Osteocyte (in vitro differentiated cells): ENCODE measurements at regions not wholly inside any gene's neighbourhood (a gene's known extent, or its start where the extent isn't known, plus 50 kb on each side); places are given as distances from the start of the nearest gene placed in this dataset.

Experiments
- DNase-seq: peaks from one replicate; pipeline ENCODE4 v3.0.0; 2021; ENCODE audit warnings: mixed read lengths; ENCODE audit not compliant: unreplicated experiment; ENCODE audit errors: extremely low spot score
- H3K27ac Mint-ChIP-seq: one replicate; pipeline ENCODE4 v1.8.0; 2021; ENCODE audit warnings: mild to moderate bottlenecking, mixed read lengths; ENCODE audit not compliant: unreplicated experiment
- H3K27me3 Mint-ChIP-seq: one replicate; pipeline ENCODE4 v1.8.0; 2021; ENCODE audit warnings: mixed read lengths; ENCODE audit not compliant: unreplicated experiment
- H3K36me3 Mint-ChIP-seq: one replicate; pipeline ENCODE4 v1.8.0; 2021; ENCODE audit warnings: mixed read lengths; ENCODE audit not compliant: unreplicated experiment
- H3K4me1 Mint-ChIP-seq: one replicate; pipeline ENCODE4 v1.8.0; 2021; ENCODE audit warnings: mixed read lengths; ENCODE audit not compliant: unreplicated experiment
- H3K4me3 Mint-ChIP-seq: one replicate; pipeline ENCODE4 v1.8.0; 2021; ENCODE audit warnings: mild to moderate bottlenecking, moderate library complexity, mixed read lengths; ENCODE audit not compliant: unreplicated experiment
- H3K9me3 Mint-ChIP-seq: one replicate; pipeline ENCODE4 v1.8.0; 2021; ENCODE audit warnings: mixed read lengths; ENCODE audit not compliant: unreplicated experiment
- TF ChIP-seq, protein P1 (sequence below): fragments of 200-600 bp; sonication (generic); IDR thresholded peaks from 2 replicates; pipeline ENCODE4 v1.5.0; 2021; ENCODE audit warnings: antibody characterized with exemption, mild to moderate bottlenecking, moderate library complexity

- H3K27ac Mint-ChIP-seq = no peak overlapping the region
- H3K4me3 Mint-ChIP-seq = no peak overlapping the region
- no peaks in the 10 kb centered on the region for H3K4me1 Mint-ChIP-seq
- H3K9me3 Mint-ChIP-seq = no peaks in the 10 kb centered on the region
- no peaks in the 10 kb centered on the region for H3K36me3 Mint-ChIP-seq
- H3K27me3 Mint-ChIP-seq = no peaks in the 10 kb centered on the region
- TF ChIP-seq, protein P1, sequence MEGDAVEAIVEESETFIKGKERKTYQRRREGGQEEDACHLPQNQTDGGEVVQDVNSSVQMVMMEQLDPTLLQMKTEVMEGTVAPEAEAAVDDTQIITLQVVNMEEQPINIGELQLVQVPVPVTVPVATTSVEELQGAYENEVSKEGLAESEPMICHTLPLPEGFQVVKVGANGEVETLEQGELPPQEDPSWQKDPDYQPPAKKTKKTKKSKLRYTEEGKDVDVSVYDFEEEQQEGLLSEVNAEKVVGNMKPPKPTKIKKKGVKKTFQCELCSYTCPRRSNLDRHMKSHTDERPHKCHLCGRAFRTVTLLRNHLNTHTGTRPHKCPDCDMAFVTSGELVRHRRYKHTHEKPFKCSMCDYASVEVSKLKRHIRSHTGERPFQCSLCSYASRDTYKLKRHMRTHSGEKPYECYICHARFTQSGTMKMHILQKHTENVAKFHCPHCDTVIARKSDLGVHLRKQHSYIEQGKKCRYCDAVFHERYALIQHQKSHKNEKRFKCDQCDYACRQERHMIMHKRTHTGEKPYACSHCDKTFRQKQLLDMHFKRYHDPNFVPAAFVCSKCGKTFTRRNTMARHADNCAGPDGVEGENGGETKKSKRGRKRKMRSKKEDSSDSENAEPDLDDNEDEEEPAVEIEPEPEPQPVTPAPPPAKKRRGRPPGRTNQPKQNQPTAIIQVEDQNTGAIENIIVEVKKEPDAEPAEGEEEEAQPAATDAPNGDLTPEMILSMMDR = no peak
- no peak for DNase-seq
Measured at GRCh38 chr1:68930101-68930500, 433.2 kb upstream of the DEPDC1 start.

DNA sequence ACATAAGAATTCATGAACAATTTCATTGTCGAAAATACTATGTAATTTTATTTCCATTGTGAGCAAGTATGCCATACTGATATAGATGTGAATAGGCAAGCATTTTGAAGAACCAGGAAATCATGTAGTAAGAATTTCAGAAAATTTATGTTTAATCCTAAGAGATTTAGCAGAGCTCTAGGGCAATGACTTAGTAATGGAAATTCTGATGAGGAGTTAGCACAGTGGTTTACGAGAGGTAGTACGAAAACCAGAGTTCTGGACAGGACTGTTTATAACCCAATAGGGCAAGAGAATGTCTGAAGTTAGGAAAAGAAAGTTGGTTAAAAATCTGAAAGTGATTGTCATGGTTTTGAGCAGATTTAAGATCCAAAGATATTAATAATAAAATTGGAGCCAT, 439.6 kb upstream of the DEPDC1 start:
- Mint-ChIP-seq H3K27me3 (no peaks in the 10 kb centered on the region), H3K4me3 (no peak overlapping the region), H3K4me1 (no peaks in the 10 kb centered on the region), H3K36me3 (no peaks in the 10 kb centered on the region), H3K27ac (no peak overlapping the region), H3K9me3 (peaks cover 3% of the 10 kb centered on the region)
- TF ChIP-seq, protein P1 = no peak
- no peak for DNase-seq

- no peak for DNase-seq
- Mint-ChIP-seq H3K36me3 (no peaks in the 10 kb centered on the region), H3K4me3 (no peak overlapping the region), H3K4me1 (no peaks in the 10 kb centered on the region), H3K27ac (no peak overlapping the region), H3K27me3 (no peaks in the 10 kb centered on the region), H3K9me3 (peaks cover 4% of the 10 kb centered on the region)
- TF ChIP-seq, protein P1 = no peak
Measured at GRCh38 chr1:68938051-68938666, 441.3 kb upstream of the DEPDC1 start.

GRCh38 chr1:68950036-68950435, 453.2 kb upstream of the DEPDC1 start:
- no peaks in the 10 kb centered on the region for H3K4me1 Mint-ChIP-seq
- no peak overlapping the region for H3K4me3 Mint-ChIP-seq
- TF ChIP-seq, protein P1 = no peak
- DNase-seq = no peak
- H3K27ac Mint-ChIP-seq = no peak overlapping the region
- H3K27me3 Mint-ChIP-seq = no peaks in the 10 kb centered on the region
- peaks cover 5% of the 10 kb centered on the region for H3K9me3 Mint-ChIP-seq
- no peaks in the 10 kb centered on the region for H3K36me3 Mint-ChIP-seq

GRCh38 chr1:68953311-68953710, 456.4 kb upstream of the DEPDC1 start:
- TF ChIP-seq, protein P1 = no peak
- no peak for DNase-seq
- no peaks in the 10 kb centered on the region for H3K36me3 Mint-ChIP-seq
- no peaks in the 10 kb centered on the region for H3K27me3 Mint-ChIP-seq
- H3K4me1 Mint-ChIP-seq = no peaks in the 10 kb centered on the region
- no peak overlapping the region for H3K4me3 Mint-ChIP-seq
- H3K9me3 Mint-ChIP-seq = peaks cover 5% of the 10 kb centered on the region
- no peak overlapping the region for H3K27ac Mint-ChIP-seq
